ENCODE measurements at regions not wholly inside any gene's neighbourhood (a gene's known extent, or its start where the extent isn't known, plus 50 kb on each side); places are given as distances from the start of the nearest gene placed in this dataset.
"Not testable (repeated sequence)": the region's sequence is repeated elsewhere in the genome, so short reads cannot be mapped to it uniquely, and the experiment has no call there.

GRCh38 chr18:65606551-65607130 lies 144.2 kb upstream of the CDH7 start:
- Histone ChIP-seq H3K27ac (no peak overlapping the region), H3K9me3 (ENCODE audit: control insufficient read depth, low read length) (no peaks in the 10 kb centered on the region)

GRCh38 chr18:65605352-65605751 lies 145.5 kb upstream of the CDH7 start:
- H3K9ac ChIP-seq; H3K4me1 ChIP-seq; H2AFZ ChIP-seq; H3K9me3 ChIP-seq (ENCODE audit: control insufficient read depth, low read length); H3K36me3 ChIP-seq (ENCODE audit: control insufficient read depth, insufficient read depth, low read length); H3K4me2 ChIP-seq (ENCODE audit: low read length); H3K27ac ChIP-seq; H3K4me3 ChIP-seq (ENCODE audit: low read depth, low read length); H3K79me2 ChIP-seq; H3K27me3 ChIP-seq (ENCODE audit: control insufficient read depth, insufficient read depth, low read length): not testable (repeated sequence)

More at GRCh38 chr18:65606551-65607130, 144.2 kb upstream of the CDH7 start:
- Histone ChIP-seq H3K27me3 (ENCODE audit: control insufficient read depth, insufficient read depth, low read length) (no peaks in the 10 kb centered on the region), H3K9ac (no peak overlapping the region), H3K4me1 (no peaks in the 10 kb centered on the region), H3K4me3 (ENCODE audit: low read depth, low read length) (no peak overlapping the region), H3K4me2 (ENCODE audit: low read length) (no peak overlapping the region), H3K79me2 (no peaks in the 10 kb centered on the region), H3K36me3 (ENCODE audit: control insufficient read depth, insufficient read depth, low read length) (no peaks in the 10 kb centered on the region), H2AFZ (no peak overlapping the region)
- TF ChIP-seq CTCF (IDR thresholded peaks at IDR 0.05): no peak

- Histone ChIP-seq H3K27me3 (ENCODE audit: control insufficient read depth, insufficient read depth, low read length) (no peaks in the 10 kb centered on the region), H3K9ac (no peak overlapping the region), H3K9me3 (ENCODE audit: control insufficient read depth, low read length) (no peaks in the 10 kb centered on the region), H2AFZ (no peak overlapping the region), H3K27ac (no peak overlapping the region), H3K36me3 (ENCODE audit: control insufficient read depth, insufficient read depth, low read length) (no peaks in the 10 kb centered on the region), H3K79me2 (no peaks in the 10 kb centered on the region), H3K4me3 (ENCODE audit: low read depth, low read length) (no peak overlapping the region), H3K4me2 (ENCODE audit: low read length) (no peak overlapping the region), H3K4me1 (no peaks in the 10 kb centered on the region)
- TF ChIP-seq CTCF (IDR thresholded peaks at IDR 0.05): no peak
Measured at GRCh38 chr18:65601775-65602174, 149.0 kb upstream of the CDH7 start.

- Histone ChIP-seq H3K9me3 (ENCODE audit: control insufficient read depth, low read length) (no peaks in the 10 kb centered on the region), H3K36me3 (ENCODE audit: control insufficient read depth, insufficient read depth, low read length) (no peaks in the 10 kb centered on the region), H3K4me2 (ENCODE audit: low read length) (peak overlapping the region; percentile 67), H3K79me2 (no peaks in the 10 kb centered on the region), H3K27me3 (ENCODE audit: control insufficient read depth, insufficient read depth, low read length) (no peaks in the 10 kb centered on the region), H3K27ac (no peak overlapping the region), H3K4me3 (ENCODE audit: low read depth, low read length) (peak overlapping the region; percentile 17), H2AFZ (no peak overlapping the region), H3K9ac (no peak overlapping the region), H3K4me1 (no peaks in the 10 kb centered on the region)
- no peak for TF ChIP-seq CTCF (IDR thresholded peaks at IDR 0.05)
Measured at GRCh38 chr18:65592435-65592834, 158.4 kb upstream of the CDH7 start.

- H3K36me3 ChIP-seq (ENCODE audit: control insufficient read depth, insufficient read depth, low read length): no peaks in the 10 kb centered on the region
- H3K9ac ChIP-seq: no peak overlapping the region
- H3K27ac ChIP-seq: no peak overlapping the region
- TF ChIP-seq CTCF (IDR thresholded peaks at IDR 0.05): no peak
- H2AFZ ChIP-seq: no peak overlapping the region
- H3K4me3 ChIP-seq (ENCODE audit: low read depth, low read length): no peak overlapping the region
- H3K79me2 ChIP-seq: no peaks in the 10 kb centered on the region
- H3K9me3 ChIP-seq (ENCODE audit: control insufficient read depth, low read length): no peaks in the 10 kb centered on the region
- no peaks in the 10 kb centered on the region for H3K4me1 ChIP-seq
- H3K27me3 ChIP-seq (ENCODE audit: control insufficient read depth, insufficient read depth, low read length): no peaks in the 10 kb centered on the region
- H3K4me2 ChIP-seq (ENCODE audit: low read length): no peak overlapping the region
Measured at GRCh38 chr18:65587491-65587890, 163.3 kb upstream of the CDH7 start.

- H3K36me3 ChIP-seq (ENCODE audit: control insufficient read depth, insufficient read depth, low read length); H3K27me3 ChIP-seq (ENCODE audit: control insufficient read depth, insufficient read depth, low read length); H2AFZ ChIP-seq; H3K9ac ChIP-seq; H3K4me2 ChIP-seq (ENCODE audit: low read length); H3K27ac ChIP-seq; H3K4me3 ChIP-seq (ENCODE audit: low read depth, low read length); H3K4me1 ChIP-seq; H3K9me3 ChIP-seq (ENCODE audit: control insufficient read depth, low read length); H3K79me2 ChIP-seq: not testable (repeated sequence)
Measured at GRCh38 chr18:65582094-65582493, 168.7 kb upstream of the CDH7 start.
